HG03159 (cell line): ENCODE measurements at regions not wholly inside any gene's neighbourhood (a gene's known extent, or its start where the extent isn't known, plus 50 kb on each side); places are given as distances from the start of the nearest gene placed in this dataset.

ENCODE experiments used
- ATAC-seq: cut with Tn5 transposase; IDR thresholded peaks from one replicate; pipeline ENCODE4 v1.9.1; 2021; ENCODE audit warnings: mild to moderate bottlenecking, moderate library complexity; ENCODE audit not compliant: unreplicated experiment

DNA sequence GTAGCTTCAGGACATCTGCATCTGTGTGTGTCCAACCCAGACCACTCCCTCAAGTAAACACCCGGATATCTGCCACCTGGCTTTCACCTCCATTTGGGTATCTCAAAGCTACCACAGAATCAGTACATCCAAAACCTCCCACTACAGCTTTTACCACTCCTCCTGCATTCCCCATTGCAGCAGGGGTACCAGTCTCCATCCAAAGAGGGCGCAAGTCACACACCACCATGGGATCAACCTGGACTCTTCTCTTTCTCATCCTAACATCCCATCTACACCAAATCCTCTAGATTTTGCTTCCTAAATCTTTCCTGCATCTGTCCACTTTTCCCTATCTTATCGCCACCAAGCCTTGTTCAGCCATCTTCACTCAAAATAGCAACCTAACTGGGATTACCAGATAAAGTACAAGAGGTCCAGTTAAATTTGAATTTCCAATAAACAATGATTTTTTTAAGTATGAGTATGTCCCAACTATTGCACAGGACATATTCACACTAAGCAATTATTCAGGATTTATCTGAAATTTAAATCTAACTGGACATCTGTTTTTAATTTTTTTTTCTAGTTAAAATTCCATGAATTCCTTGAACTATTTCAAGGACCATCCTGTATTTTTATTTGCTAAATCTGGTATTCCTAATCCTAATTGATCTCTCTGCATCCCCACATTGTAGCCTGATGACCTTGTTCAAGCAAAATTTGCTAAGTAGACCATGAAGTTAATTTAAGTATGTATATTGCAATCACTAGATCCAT, 164.3 kb upstream of the MLN start:
- no peak for ATAC-seq

- ATAC-seq, result no peak
These were observed 163.5 kb upstream of the MLN start for GRCh38 chr6:33967265-33967767.

DNA sequence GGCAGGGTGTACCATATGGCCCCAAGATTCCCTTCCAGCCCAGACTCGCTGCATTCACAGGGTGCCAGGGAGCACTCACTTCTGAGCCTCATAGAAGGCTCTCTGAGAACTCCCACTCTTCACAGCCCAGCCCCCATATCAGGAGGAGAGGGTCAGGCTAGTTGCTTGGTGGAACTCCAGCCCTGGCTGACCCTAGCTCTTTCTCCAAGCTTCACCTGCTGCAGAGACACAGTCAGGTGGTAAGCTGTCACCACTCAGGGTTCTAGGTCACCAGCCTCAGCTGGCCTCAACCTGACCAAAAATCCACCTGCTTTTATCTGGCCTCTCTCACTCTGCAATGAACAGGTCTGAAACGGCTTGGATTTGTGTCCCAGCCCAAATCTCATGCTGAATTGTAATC, 162.7 kb upstream of the MLN start:
- ATAC-seq, result no peak

- no peak for ATAC-seq
These were observed 162.0 kb upstream of the MLN start for GRCh38 chr6:33965766-33966165.

GRCh38 chr6:33964387-33964786, 160.6 kb upstream of the MLN start:
- ATAC-seq, result no peak

- no peak for ATAC-seq
These were observed 159.4 kb upstream of the MLN start for GRCh38 chr6:33963136-33963750.

- ATAC-seq, result no peak
These were observed 158.6 kb upstream of the MLN start for GRCh38 chr6:33962246-33963027.

DNA sequence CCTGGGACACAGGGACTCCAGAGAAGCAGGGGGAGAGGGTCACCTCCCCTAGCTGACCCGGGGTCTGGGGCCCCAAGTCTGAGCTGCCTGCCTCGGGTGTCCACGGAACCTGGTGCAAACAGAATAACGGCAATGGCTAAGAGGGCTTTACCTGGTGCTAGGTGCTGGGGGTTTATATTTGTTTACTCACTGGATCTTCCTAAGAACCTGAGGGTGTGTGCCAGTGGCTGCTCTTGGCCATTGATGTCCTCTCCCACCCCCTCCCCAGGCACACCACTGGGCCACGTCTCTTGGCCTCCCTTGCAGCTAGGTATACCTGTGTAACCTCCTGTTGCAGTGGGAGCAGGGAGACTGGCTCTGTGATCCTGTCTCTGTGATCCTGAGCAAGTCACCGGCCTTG, 157.9 kb upstream of the MLN start:
- no peak for ATAC-seq

- no peak for ATAC-seq
These were observed 156.8 kb upstream of the MLN start for GRCh38 chr6:33960345-33961313.

DNA sequence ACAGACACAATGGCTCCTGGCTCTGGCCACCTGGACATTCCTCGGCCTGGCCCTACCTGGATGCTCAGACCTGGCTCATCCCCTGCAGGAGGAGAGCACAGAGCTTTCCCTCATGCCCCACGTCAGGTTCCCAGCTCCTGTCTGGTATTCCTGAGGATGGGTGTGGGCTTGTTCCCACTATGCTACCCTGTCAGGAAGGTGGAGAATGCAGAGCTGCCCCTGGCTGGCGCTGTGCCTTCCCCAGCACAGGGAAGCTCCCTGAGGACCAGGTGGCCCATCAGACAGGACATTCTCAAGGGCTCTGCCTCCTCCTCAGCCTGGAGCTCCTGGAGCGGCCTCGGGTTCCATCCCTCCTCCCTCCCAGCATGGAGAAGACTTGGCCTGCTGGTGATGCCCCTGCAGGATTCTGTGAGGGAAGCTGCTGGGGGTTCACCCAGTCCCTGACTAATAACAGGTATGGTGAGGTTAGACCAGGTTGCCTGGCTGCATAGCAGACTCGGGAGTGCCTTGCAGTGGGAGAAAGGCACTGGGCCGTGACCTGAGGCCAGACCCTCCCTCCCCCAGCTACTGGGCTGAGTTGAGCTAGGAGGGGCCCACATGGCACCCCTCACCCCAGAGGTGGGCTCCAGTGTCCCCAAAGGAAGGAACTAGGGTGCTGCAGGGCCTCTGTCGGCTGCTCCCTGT, 156.0 kb upstream of the MLN start:
- no peak for ATAC-seq

DNA sequence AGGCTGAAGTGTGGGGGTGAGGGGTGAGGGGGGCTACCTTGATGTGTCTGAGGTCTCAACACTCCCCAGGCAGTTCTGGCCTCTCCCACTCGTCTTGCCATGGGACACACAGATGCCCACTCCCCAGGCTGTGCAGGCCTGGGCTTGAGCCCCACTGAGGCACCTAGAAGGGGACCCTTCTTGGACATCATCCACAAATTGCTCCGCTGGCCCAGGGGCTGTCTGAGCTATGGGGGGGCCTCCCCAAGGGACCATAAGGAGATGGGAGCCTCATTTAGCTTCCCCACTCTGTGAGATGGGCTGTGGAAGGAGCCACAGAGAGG, 155.5 kb upstream of the MLN start:
- ATAC-seq, result no peak

DNA sequence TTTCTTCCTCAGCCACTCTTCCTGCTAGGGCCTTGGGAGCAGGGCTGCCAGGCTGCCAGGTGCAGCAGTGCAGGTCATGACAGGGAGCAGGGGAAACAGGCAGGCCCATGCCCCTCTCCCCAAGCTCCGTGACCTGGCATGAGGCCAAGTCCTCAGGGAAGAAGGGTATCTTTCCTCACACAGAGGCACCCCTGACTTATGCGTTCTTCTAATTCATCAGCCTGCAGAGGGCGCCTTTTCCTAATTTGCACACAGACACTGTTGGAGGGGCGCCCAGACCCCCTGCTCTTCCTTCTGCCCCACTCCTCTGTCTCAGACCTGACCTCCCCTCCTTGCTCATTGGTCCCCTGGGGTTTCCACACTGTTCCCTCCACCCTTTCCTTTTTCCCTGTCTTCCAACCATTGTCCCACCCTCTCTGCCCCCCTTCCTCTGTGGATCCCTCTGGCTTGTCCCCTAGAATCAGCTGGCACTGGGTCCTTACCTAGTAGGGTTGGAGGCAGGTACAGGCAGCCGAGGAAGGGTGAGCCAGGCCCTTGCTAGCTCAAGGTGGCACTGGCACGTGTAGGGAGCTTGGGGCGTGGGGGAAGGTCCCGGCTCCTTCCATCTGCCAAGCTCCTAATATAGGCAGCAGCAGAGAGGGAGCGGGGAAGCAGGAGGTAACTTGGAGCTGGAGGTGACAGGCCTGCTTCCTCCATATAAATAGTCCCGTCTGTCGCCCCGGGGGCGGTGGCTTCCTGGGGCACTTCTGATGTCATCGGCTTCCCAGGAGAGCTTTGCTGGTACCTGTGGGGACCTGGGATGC, 154.9 kb upstream of the MLN start:
- no peak for ATAC-seq

- no peak for ATAC-seq
These were observed 154.2 kb upstream of the MLN start for GRCh38 chr6:33957892-33958525.

DNA sequence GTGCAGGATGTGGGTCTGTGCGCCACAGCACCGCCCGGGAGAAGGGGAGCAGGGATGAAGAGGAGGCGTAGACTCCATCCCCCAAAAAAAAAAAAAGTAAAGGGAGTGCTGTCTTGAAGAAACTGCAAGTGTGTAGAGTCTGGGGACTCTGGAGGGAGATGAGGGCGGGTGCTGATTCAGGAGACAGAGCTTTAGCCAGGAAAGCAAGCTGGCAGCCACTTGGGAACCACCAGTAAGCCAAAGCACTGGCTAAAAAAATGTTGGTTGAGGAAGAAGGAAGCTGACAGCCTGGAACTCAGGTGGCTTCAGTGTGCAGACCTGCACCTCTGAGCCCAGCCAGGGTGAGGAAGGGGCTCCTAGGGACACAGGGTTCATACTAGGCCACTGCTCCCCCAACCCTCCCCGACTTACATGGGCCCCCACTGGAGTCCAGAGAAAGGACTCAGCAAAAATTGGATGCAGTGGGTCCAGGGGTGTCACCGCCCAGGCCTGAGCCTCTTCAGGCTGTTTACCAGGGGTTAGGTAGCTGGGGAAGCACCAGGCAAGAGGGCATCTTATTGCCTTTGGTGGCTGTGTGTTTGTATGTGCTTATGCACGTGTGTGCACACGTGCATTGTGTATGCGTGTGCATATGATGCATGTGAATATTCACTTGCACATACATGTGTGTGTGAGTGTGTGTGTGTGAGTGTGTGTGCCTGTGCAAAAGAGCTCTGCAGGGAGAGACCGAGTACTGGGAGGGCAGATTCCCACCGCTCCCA, 153.5 kb upstream of the MLN start:
- no peak for ATAC-seq

DNA sequence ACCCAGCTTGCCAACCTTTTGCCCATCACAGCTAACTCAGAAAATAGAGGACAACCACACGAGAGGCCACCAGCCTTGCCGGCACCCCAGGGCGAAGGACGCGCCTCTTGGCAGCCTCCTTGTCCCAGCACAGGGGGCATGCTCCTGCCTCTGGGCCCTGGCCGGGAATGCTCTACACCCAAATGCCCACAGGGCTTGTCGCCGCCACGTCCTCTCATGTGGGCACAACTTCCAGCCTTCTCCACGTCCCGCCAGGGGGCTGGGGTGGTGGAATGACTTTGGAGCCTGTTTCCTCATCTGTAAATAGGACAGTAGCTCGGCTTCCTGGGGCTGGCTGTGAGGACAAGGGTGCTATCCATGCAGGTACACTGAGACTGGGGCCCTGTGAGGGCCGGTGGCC, 152.4 kb upstream of the MLN start:
- no peak for ATAC-seq

DNA sequence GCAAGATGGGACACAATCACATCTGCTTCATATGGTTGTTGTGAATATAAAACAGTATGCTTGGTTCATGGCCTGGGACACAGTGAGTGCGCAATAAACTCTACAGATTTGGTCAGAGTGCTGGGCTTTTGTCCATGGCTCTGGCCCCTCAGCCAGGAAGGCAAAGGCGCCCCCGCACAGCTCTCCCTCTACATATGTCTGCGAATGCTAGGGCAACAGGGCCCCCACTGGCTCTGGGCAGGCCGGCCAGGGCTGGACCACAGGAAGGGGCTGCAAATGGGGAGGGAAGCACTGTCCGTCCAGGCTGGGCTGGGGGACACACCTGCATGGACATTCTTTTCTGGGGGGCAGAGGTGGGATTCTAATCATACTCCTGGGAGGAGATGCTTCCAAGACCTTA, 151.8 kb upstream of the MLN start:
- ATAC-seq, result no peak

- no peak for ATAC-seq
These were observed 150.7 kb upstream of the MLN start for GRCh38 chr6:33954453-33954852.

DNA sequence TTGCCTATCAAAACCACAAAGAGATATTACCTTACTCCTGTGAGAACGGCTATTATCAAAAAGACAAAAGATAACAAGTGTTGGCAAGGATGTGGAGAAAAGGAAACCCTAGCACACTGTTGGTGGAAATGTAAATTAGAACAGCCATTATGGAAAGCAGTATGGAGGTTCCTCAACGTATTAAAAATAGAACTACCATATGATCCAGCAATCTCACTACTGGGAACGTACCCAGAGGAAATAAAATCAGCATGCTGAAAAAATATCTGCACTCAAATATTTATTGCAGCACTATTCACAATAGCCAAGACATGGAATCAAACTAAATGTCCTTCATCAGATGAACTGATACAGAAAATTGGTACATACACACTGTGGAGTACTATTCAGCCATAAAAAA, 149.4 kb upstream of the MLN start:
- no peak for ATAC-seq
